AG04450 (cell line): ENCODE measurements at regions not wholly inside any gene's neighbourhood (a gene's known extent, or its start where the extent isn't known, plus 50 kb on each side); places are given as distances from the start of the nearest gene placed in this dataset.

Experiments used
- CTCF ChIA-PET: fragments of 300-600, 350-600 bp; formaldehyde crosslinking; extraction: SDS; loops from one replicate; lab custom pipeline; 2022; ENCODE audit warnings: antibody characterized with exemption, inconsistent platforms; lab: Charles Lee
- POLR2A ChIA-PET: fragments of 350-600 bp; formaldehyde crosslinking; extraction: SDS; loops from one replicate; lab custom pipeline; 2021; ENCODE audit warnings: antibody characterized with exemption, inconsistent platforms; lab: Yijun Ruan, JAX
- DNase-seq: peaks from one replicate; pipeline ENCODE4 v3.0.0-alpha.2; 2011; ENCODE audit warnings: low read depth, low spot score
- H3K27ac ChIP-seq: one replicate; pipeline ENCODE4 v1.5.1; 2012; ENCODE audit warnings: low read depth, low read length, control low read depth
- H3K27me3 ChIP-seq: one replicate; pipeline ENCODE4 v1.6.0; 2012; ENCODE audit warnings: low read length; ENCODE audit not compliant: control insufficient read depth, insufficient read depth
- H3K4me3 ChIP-seq: 2 replicates; pipeline ENCODE4 v1.5.1; 2011; ENCODE audit warnings: mild to moderate bottlenecking, low read depth, low read length, control low read depth
- H3K9me3 ChIP-seq: 2 replicates; pipeline ENCODE4 v1.5.1; 2012; ENCODE audit warnings: low read length; ENCODE audit not compliant: control insufficient read depth, insufficient read depth
- CTCF ChIP-seq: IDR thresholded peaks from 2 replicates; pipeline ENCODE4 v1.5.1; 2011; ENCODE audit warnings: low read depth, low read length, control low read depth, inconsistent platforms

- H3K27ac ChIP-seq, result no peak overlapping the region
Observed at GRCh38 chr5:124185716-124186115, 560.7 kb downstream of the ZNF608 start.

GRCh38 chr5:124182133-124182532 is 564.3 kb downstream of the ZNF608 start:
- CTCF ChIA-PET, result no interaction called here

More at GRCh38 chr5:124185716-124186115, 560.7 kb downstream of the ZNF608 start:
- no peak for DNase-seq
- ChIA-PET CTCF (interaction anchor here (1.1 kb wide), 1 partner anchor 514 kb away, joined by 3 read pairs; no protein-coding TSS in a partner anchor), POLR2A (no interaction called here)
- H3K27me3 ChIP-seq, result no peaks in the 10 kb centered on the region
- no peaks in the 10 kb centered on the region for H3K9me3 ChIP-seq
- TF ChIP-seq CTCF, result no peak
- H3K4me3 ChIP-seq, result no peak overlapping the region

GRCh38 chr5:124180875-124181461 is 565.5 kb downstream of the ZNF608 start:
- CTCF ChIA-PET, result no interaction called here

More at GRCh38 chr5:124182133-124182532, 564.3 kb downstream of the ZNF608 start:
- POLR2A ChIA-PET, result no interaction called here
- no peak overlapping the region for H3K4me3 ChIP-seq
- H3K27ac ChIP-seq, result no peak overlapping the region
- H3K9me3 ChIP-seq, result no peaks in the 10 kb centered on the region
- DNase-seq, result no peak
- no peak for TF ChIP-seq CTCF
- no peaks in the 10 kb centered on the region for H3K27me3 ChIP-seq

GRCh38 chr5:124180299-124180874 is 566.1 kb downstream of the ZNF608 start:
- H3K4me3 ChIP-seq, result no peak overlapping the region
- H3K27me3 ChIP-seq, result no peaks in the 10 kb centered on the region
- no peak for DNase-seq
- TF ChIP-seq CTCF, result no peak
- POLR2A ChIA-PET, result no interaction called here
- no peaks in the 10 kb centered on the region for H3K9me3 ChIP-seq
- H3K27ac ChIP-seq, result no peak overlapping the region
- CTCF ChIA-PET, result interaction anchor here (0.7 kb wide), 1 partner anchor 11 kb away, joined by 4 read pairs; no protein-coding TSS in a partner anchor

More at GRCh38 chr5:124180875-124181461, 565.5 kb downstream of the ZNF608 start:
- H3K4me3 ChIP-seq, result no peak overlapping the region
- no peak for DNase-seq
- TF ChIP-seq CTCF, result no peak
- H3K9me3 ChIP-seq, result no peaks in the 10 kb centered on the region
- POLR2A ChIA-PET, result interaction anchor here (0.6 kb wide), 1 partner anchor 12 kb away, joined by 3 read pairs; no protein-coding TSS in a partner anchor
- H3K27ac ChIP-seq, result no peak overlapping the region
- no peaks in the 10 kb centered on the region for H3K27me3 ChIP-seq

GRCh38 chr5:124179819-124180218 is 566.6 kb downstream of the ZNF608 start:
- H3K27me3 ChIP-seq, result no peaks in the 10 kb centered on the region
- H3K4me3 ChIP-seq, result no peak overlapping the region
- ChIA-PET CTCF (interaction anchor here (0.7 kb wide), 2 partner anchors 10 to 256 kb away, joined by 3 to 4 read pairs; no protein-coding TSS in a partner anchor), POLR2A (no interaction called here)
- no peak overlapping the region for H3K27ac ChIP-seq
- no peak for TF ChIP-seq CTCF
- no peaks in the 10 kb centered on the region for H3K9me3 ChIP-seq
- DNase-seq, result no peak
